Lung microvascular endothelial cell (primary cell): ENCODE measurements at regions not wholly inside any gene's neighbourhood (a gene's known extent, or its start where the extent isn't known, plus 50 kb on each side); places are given as distances from the start of the nearest gene placed in this dataset.
A peak's percentile ranks its signal among the peaks of the same experiment; 100 is the strongest.
"Not testable (repeated sequence)": the region's sequence is repeated elsewhere in the genome, so short reads cannot be mapped to it uniquely, and the experiment has no call there.

ENCODE experiments used
- DNase-seq, 2 donors: peaks; one replicate each; pipeline versions ENCODE4 v3.0.0 to v3.0.0-alpha.2; 2010; ENCODE audit warnings: low read depth in 2 of 2

DNA sequence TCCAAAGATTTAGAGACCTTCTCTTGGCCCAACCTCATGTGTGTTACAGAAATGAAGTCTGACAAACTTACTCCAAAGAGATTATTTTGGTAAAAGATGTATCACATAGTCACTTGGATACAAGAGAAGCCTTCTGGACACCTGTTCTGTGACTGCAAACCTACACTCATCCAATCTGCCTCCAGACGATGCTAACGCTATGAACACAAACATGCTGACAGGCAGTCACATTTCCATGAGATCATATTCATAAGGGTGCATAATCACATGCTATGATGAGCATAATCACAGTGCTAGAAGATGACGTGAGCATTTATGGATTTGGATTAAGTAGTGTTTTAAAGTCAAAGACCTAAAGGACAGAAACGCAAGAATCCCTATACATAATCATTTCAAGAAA is 340.2 kb downstream of the HACE1 start:
- DNase-seq: no peak

DNA sequence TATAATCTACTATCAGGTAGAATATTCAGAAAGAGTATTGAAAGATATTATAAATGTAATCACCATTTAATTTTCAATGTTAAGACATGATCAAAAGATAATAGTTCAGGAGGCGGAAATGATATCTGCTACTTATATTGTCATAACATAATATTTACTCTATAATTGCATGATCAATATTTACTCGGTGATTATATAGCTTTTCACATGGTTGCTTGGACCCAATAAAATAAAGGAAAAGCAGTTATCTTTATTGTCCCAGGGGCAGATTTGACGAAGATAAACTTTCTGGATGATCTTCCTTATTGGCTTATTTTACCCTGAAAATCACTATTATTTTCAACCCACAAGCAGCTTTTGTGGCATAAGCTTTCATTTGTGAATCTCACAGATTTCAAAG is 350.4 kb downstream of the HACE1 start:
- DNase-seq: no peak

- DNase-seq: no peak
Observed at GRCh38 chr6:104506429-104506828, 353.3 kb downstream of the HACE1 start.

GRCh38 chr6:104505838-104506237 is 353.9 kb downstream of the HACE1 start:
- no peak for DNase-seq

DNA sequence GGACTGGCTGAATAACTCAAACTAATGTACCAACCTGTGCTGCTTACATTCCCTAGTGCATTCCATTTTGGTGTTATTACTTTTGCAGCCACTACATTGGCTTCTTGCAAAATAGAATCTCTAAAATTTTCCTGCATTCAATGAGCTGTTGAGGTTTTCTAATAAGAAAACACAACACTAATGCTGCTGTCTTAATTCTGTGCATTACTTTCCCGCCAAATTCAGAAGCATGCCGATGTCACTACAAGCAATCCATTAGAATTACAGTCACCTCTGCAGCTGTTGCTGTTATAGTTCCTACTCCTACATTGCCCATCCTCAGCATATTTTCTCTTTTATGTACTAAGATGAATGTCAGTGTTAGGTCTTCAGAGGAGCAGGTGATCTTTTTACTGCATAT is 359.5 kb downstream of the HACE1 start:
- DNase-seq: no peak

DNA sequence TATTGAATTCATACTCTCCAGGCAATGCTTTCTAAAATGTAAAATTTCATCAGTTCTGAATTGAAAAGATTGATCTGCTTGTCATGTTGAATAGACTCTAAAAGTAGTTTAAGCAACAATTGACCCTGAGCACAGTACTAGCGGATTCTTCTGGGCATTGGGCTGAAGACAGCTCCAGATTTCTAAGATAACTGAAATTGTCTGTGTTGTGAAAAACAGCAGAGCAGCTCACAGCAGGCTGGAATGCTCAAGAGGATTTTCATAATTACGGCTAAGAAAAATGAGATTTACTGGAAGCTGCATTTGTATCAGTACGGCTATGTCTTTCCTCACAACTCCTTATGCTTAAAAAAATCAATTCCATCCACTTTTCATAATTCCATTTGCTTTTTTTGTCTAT is 373.7 kb downstream of the HACE1 start:
- DNase-seq: no peak

DNA sequence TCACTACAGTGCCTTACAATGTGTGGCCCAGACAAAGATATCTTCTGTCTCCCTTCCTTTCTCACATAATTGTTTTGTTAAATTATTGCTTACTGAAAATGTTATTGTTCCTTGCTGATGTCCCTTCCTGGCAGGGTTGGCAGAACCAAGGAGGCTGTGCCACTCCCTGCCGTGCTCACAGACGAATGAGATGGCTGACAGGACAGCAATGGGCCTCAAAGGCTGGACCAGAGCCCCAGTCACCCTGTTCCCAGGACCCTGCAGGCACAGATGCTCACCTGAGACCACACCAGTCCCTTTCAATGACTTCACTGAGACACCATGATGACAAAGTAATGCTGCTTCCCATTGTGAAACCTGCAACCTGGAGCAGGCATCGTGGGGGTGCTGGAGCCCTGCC is 375.1 kb downstream of the HACE1 start:
- DNase-seq: no peak

DNA sequence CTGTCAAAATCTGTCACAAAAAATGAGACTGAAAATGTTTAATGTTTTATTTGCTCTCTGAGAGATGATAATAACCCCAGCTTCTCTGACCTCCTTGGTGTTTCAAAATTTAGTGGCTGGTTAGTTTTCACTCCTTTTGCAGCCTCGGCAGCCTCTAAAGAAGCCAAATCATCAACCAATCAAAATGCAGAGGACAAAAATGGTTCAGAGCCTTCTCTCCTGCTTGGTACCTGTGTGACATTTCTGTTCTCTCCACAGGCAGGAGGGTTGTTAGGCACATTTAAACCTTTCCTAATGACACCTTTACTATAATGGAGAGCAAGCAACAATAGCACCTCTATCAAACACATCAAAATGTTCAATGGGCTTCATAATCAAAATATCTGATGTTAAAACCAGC is 375.5 kb downstream of the HACE1 start:
- DNase-seq: no peak

DNA sequence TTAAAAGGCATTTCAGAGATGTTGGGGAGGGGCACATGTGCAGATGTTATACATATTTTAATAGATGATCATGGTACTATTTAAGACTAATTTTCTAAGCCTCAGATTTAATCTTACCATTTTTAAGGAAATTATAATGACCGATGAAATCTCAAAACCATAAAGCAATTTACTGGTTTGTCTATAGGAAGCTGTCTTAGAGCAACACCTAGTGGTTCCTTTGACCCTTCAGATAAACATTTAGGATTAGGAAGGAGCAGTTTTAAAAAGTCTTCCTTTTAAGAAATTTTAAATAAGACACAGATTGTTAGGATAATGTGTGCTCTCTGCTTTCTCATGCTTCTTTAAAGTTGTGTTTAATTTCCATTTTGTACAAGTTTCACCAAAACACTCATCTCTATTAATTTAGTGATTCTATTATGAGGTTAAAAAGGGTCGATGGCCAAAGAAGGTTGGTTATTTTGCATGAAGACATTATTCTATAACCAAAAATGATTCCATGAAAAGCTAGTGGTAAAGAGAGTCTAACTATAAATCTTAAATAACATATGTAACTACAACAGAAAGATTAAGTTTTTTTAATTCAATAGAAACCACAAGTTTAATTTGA is 376.4 kb downstream of the HACE1 start:
- DNase-seq: no peak

GRCh38 chr6:104477569-104477968 is 382.1 kb downstream of the HACE1 start:
- no peak for DNase-seq

DNA sequence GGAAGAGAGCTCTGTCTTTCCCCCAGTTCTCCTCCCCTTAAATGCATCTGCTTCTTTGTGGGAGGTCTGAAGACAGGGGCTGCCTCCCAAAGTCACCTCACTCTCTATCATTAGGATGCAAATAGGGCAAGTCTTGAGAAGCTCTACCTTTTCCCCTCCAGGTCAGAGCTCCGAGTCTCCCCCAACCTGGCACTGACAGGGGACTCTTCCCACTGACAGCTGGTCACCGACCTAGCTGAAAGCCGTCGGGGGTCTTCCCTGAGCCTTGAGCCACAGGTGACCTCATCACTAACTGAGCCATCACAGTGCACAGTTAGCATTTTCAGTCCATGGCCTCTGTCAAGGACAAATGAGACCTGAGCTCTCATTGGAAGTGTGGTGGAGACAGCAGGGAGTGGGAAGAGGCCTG is 386.7 kb downstream of the HACE1 start:
- DNase-seq: no peak

DNA sequence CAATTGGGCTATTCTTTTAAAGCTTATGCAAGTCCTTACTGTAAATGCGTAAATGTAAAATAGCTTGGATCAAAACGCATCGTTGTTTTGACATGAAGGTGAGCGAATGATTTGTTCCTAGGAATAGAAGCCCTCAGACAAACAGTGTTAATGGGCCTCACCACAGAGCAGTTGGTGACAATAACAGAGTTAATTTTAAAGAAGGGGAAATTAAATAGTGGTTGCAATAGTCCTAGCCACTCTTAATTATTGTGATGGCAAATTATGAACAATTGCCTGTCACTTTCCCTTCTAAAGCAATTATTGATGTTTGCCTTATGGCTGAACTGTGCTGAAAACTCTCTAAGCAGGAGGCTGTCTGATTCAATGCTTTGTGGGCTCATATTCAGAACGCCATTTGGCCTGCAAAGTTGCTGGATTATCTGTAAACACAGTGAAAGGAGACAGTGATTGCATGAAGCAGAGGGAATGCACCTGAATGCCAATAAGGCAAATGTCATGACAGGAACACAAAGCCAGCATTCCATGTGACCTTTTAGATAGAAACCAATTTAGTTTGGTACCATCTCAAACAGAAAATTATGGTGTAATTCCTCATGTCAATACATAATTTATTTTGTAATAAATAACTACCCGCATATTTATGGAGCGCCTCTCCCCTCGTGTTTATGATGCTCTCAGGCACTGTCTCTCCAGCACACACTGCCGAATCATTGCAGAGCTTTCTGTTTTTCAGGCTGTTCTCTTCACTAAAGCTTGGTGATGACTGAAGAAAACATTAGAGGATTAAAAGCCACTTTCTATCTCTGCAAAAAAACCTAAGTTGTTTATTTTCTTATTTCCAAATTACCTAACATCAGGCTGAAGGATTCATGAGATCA is 387.5 kb downstream of the HACE1 start:
- DNase-seq: no peak

GRCh38 chr6:104466306-104466705 is 393.4 kb downstream of the HACE1 start:
- DNase-seq: no peak

DNA sequence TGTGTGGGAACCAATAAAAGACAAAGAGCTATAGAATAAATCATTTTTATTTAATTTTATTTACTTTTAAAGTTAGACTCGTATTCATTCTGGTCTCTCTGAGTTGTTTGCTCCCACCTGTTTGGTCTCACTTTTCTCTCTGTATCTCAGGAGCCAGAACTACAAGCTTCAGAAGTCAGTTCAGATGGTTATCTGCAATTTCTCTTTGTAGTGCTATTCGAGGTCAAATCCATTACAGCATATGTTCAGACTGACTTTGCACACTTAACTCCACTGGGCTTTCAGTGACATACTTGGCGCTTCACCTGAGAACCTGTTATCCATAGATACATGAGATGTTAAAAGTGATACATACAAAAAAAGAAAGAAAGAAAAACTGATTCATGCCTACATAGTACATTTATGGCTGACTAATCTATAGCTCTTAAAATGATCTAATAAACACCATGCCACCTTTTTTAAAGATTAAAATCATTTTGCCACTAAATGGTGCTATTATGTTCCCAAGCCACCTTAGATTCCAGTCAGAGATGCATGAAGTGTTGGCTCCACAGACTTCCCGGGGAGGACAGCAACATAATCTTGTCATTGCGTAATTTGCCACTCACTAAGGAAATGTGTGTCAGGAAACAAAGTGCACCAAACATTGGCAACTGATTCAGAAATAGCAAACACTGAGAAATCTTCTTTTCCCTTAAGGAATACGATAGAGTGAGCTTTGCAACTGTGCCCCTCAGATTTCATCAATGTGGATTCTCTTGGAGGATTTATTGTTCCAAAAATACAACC is 396.7 kb downstream of the HACE1 start:
- DNase-seq: peak in 1 of 2 donors; percentile 6

GRCh38 chr6:104460738-104461483 is 398.8 kb downstream of the HACE1 start:
- no peak for DNase-seq

DNA sequence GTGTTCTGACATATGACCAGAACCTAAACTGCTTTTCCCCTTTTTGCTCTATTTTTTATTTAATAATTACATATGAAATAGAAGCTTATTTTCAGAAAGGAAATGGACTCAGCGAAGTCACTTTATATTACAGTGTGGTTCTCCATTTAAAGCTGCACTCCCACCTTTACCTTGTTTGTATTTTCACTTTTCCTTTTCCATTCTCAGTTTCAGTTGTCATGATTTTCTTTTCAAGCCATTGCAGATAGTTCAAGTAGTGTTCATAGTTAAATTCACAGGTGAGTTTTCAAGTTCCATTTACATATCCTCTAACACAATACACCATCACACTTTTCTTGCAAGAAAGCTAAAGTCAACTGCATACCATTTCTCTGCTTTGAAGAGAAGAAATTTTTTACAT is 400.2 kb downstream of the HACE1 start:
- DNase-seq: no peak

GRCh38 chr6:104449918-104450317 is 409.8 kb downstream of the HACE1 start:
- DNase-seq: no peak

DNA sequence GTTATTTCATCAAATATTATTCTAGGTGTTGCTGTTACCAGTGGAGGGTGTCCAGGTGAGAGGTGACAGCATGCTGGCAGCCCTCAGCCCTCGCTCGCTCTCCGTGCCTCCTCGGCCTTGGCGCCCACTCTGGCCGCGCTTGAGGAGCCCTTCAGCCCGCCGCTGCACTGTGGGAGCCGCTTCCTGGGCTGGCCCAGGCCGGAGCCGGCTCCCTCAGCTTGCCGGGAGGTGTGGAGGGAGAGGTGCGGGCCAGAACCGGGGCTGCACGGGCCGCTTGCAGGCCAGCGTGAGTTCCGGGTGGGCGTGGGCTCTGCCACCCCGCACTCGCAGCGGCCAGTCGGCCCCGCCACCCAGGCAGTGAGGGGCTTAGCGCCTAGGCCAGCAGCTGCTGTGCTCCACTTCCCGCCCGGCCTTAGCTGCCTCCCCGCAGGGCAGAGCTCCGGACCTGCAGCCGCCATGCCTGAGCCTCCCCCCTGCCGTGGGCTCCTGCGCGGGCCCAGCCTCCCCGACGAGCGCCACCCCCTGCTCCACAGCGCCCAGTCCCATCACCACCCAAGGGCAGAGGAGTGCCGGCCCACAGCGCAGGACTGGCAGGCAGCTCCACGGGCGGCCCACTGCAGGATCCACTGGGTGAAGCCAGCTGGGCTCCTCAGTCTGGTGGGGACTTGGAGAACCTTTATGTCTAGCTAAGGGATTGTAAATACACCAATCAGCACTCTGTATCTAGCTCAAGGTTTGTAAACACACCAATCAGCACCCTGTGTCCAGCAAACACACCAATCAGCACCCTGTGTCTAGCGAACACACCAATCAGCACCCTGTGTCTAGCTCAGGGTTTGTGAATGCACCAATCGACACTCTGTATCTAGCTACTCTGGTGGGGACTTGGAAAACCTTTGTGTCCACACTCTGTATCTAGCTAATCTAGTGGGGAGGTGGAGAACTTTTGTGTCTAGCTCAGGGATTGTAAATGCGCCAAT is 413.3 kb downstream of the HACE1 start:
- DNase-seq: not testable (repeated sequence)

- DNase-seq: no peak
Observed at GRCh38 chr6:104434519-104434918, 425.2 kb downstream of the HACE1 start.

DNA sequence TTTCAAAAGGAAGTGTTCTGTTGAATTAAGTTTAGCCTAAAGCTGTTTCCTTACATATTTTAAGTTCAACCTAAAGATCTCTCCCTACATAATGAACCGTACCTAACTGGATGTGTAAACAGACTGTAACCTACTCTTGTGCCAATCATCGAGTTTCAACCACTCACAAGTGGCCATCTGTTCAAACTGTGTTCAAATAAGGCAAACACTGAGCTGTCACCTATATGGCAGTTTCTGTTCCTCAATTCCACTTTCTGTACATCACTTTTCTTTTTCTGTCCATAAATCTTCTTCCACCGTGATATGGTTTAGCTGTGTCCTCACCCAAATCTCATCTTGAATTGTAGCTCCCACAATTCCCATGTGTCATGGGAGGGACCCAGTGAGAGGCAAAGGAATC is 428.6 kb downstream of the HACE1 start:
- no peak for DNase-seq
